Transverse colon (tissue), 4 donors: ENCODE measurements at regions not wholly inside any gene's neighbourhood (a gene's known extent, or its start where the extent isn't known, plus 50 kb on each side); places are given as distances from the start of the nearest gene placed in this dataset.

Experiments
- DNase-seq: peaks from one replicate; pipeline ENCODE4 v3.0.0-alpha.2; 2019
- H3K27ac ChIP-seq, 4 donors: fragments of 200-600 bp; sonication (generic); 2 replicates each; pipeline ENCODE4 v1.5.1; 2016 to 2018; ENCODE audit warnings: inconsistent platforms in 4 of 4
- H3K27me3 ChIP-seq: fragments of 200-600 bp; sonication (generic); 2 replicates; pipeline ENCODE4 v1.5.1; 2017; ENCODE audit warnings: inconsistent platforms
- H3K36me3 ChIP-seq, 4 donors: fragments of 200-600 bp; sonication (generic); 2 replicates each; pipeline ENCODE4 v1.5.1; 2017 to 2019; ENCODE audit warnings: inconsistent platforms in 4 of 4
- H3K4me1 ChIP-seq, 4 donors: fragments of 200-600 bp; sonication (generic); 2 replicates each; pipeline ENCODE4 v1.5.1; 2017 to 2020; ENCODE audit warnings: inconsistent platforms in 4 of 4
- H3K4me3 ChIP-seq, 4 donors: fragments of 200-600 bp; sonication (generic); 1 replicate in 1 of 4; 2 replicates in 3 of 4; pipeline versions ENCODE4 v1.5.1 to v1.6.1; 2017 to 2019; ENCODE audit warnings: inconsistent platforms in 4 of 4
- H3K9me3 ChIP-seq, 2 donors: fragments of 200-600 bp; sonication (generic); 2 replicates each; pipeline ENCODE4 v1.5.1; 2017 to 2019; ENCODE audit warnings: inconsistent platforms in 2 of 2
- EP300 ChIP-seq: sonication (generic); formaldehyde crosslinking; IDR thresholded peaks from one replicate; pipeline ENCODE4 v1.6.1; 2017; ENCODE audit warnings: antibody characterized with exemption, low read depth
- POLR2A ChIP-seq: fragments of 450-650 bp; IDR thresholded peaks from one replicate; pipeline ENCODE4 v1.6.1; 2016; ENCODE audit warnings: antibody characterized with exemption, mild to moderate bottlenecking, moderate library complexity
- POLR2AphosphoS5 ChIP-seq, 3 donors: sonication (generic); formaldehyde crosslinking; IDR thresholded peaks; one replicate each; pipeline ENCODE4 v1.6.1; 2016; ENCODE audit warnings: antibody characterized with exemption in 3 of 3
- WGBS, 2 donors: methylation state at CpG; one replicate each; pipeline ENCODE4 v1.1.5; 2018; ENCODE audit warnings: low coverage in 1 of 2; 5-methylcytosine and 5-hydroxymethylcytosine counted together
- in situ Hi-C, 4 donors: fragments of 200-750 bp; cut with MboI; loops; one replicate each; pipeline versions ENCODE4 v1.15.0 to v1.15.1; 2017; ENCODE audit warnings: low sequenced_read_pairs in 3 of 4, low pct_ligation_motif_present in 1 of 4, low pct_unique_long_range_greater_than_20kb in 1 of 4
- intact Hi-C: fragments of 100-400 bp; cut with DNase I; formaldehyde crosslinking; loops from one replicate; pipeline ENCODE4 v1.15.1; 2023; ENCODE audit warnings: low total_unique reads
- TF ChIP-seq, protein P1 (sequence below), 5 experiments: fragments of 200-600 bp in 3 of 5; fragments of 450-650 bp in 2 of 5; sonication (generic) in 3 of 5; IDR thresholded peaks; 1 replicate in 2 of 5; 2 replicates in 3 of 5; pipeline ENCODE4 v1.5.1; 2016 to 2017; ENCODE audit warnings: antibody characterized with exemption in 5 of 5, inconsistent platforms in 3 of 5, mild to moderate bottlenecking in 2 of 5, moderate library complexity in 1 of 5

DNA sequence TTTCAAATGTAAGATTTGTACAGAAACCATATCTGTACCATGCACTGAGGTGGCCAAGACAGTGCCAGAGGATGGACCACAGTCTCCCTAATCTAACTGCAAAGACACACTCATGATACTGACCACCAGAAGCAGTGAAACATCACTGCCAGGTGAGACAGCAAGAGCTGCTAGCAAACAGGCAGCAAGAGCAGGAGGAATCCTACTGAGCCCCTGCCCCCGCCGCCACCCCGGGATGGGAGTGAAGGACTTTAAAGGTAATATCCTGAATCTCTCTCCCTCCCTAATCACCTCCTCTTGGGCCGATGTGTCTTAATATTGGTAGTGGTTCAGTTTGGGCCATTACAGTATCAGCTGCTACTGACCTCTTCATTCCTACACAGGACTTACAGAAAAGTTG, 144.3 kb downstream of the XPNPEP1 start:
- Histone ChIP-seq H3K27me3 (no peaks in the 10 kb centered on the region), H3K4me3 (no peak overlapping the region), H3K27ac (no peak overlapping the region), H3K36me3 (no peaks in the 10 kb centered on the region), H3K9me3 (no peaks in the 10 kb centered on the region), H3K4me1 (no peaks in the 10 kb centered on the region)
- intact Hi-C loops (no loop called here), in situ Hi-C loops (no loop called here)
- TF ChIP-seq, protein P1, sequence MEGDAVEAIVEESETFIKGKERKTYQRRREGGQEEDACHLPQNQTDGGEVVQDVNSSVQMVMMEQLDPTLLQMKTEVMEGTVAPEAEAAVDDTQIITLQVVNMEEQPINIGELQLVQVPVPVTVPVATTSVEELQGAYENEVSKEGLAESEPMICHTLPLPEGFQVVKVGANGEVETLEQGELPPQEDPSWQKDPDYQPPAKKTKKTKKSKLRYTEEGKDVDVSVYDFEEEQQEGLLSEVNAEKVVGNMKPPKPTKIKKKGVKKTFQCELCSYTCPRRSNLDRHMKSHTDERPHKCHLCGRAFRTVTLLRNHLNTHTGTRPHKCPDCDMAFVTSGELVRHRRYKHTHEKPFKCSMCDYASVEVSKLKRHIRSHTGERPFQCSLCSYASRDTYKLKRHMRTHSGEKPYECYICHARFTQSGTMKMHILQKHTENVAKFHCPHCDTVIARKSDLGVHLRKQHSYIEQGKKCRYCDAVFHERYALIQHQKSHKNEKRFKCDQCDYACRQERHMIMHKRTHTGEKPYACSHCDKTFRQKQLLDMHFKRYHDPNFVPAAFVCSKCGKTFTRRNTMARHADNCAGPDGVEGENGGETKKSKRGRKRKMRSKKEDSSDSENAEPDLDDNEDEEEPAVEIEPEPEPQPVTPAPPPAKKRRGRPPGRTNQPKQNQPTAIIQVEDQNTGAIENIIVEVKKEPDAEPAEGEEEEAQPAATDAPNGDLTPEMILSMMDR (IDR thresholded peaks at IDR 0.05), result no peak
- no peak for TF ChIP-seq POLR2A
- TF ChIP-seq POLR2AphosphoS5 (IDR thresholded peaks at IDR 0.05), result no peak
- TF ChIP-seq EP300, result no peak
- DNase-seq, result no peak
- WGBS, 2 donors, result 85 to 88% methylated on average over 4 of the region's 4 CpGs

DNA sequence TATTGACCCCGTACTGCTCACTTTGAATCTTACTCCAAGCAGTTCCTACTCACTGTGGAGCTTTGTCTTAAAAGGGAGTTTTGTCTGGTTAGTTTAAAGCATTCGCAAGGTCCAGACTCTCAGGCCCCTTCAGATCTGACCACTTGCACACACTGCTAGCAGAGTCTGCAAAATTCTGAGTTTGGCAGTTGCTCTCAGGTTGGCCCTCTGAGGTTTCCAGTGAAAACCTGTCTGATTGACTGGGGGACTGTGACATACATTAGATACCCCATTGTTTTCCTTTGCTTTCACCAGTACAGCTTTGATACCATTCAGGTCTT, 149.2 kb downstream of the XPNPEP1 start:
- intact Hi-C loops (no loop called here), in situ Hi-C loops (no loop called here)
- Histone ChIP-seq H3K9me3 (no peaks in the 10 kb centered on the region), H3K27ac (no peak overlapping the region), H3K27me3 (no peaks in the 10 kb centered on the region), H3K4me1 (peaks cover 0 to 6% (median 0%) of the 10 kb centered on the region in 4 donors), H3K36me3 (no peaks in the 10 kb centered on the region), H3K4me3 (no peak overlapping the region)
- 0 to 50% methylated on average over 1 to 2 of the region's 2 CpGs for WGBS, 2 donors
- no peak for DNase-seq
- TF ChIP-seq, protein P1 (IDR thresholded peaks at IDR 0.05), result no peak
- TF ChIP-seq POLR2AphosphoS5 (IDR thresholded peaks at IDR 0.05), result no peak
- TF ChIP-seq POLR2A, result no peak
- no peak for TF ChIP-seq EP300

DNA sequence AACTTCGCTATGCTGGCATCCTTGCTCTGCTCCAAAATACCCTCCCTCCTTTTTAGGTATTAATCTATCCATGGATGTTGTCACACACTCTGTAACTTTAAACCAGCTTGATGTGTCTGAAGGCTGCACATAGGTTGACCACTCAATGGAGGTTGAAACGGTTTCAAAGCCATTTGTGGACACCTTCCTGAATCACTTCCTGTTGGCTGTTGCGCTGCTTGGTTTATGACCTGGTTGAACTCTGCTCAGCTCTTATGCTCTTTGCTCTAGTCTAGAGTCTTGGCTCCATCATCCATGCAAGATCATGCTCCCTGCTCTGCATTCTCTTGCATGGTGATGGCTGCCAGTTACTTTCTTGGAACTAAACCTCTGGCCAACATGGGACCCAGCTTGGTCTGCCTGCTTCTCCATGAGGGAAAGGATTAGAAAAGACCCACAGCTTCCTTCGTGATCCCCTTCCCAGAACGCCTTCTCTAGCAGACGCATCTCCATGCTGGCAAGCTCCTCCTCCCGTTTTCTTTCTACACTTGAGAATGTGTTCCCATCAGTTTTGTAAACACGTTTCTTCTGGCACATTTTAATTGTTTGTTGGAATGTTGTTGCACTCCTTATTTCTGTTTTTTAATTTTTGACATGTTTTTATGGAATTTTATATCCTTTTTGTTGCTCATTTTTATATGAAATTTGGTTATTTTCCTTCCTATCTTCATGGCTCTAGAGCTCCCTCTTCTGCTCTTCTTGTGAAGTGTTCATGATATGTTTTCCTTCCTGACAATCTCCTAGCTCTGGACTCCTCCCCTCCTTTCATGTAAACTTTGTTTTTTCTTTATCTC, 149.8 kb downstream of the XPNPEP1 start:
- TF ChIP-seq POLR2A, result no peak
- TF ChIP-seq POLR2AphosphoS5 (IDR thresholded peaks at IDR 0.05), result no peak
- TF ChIP-seq, protein P1 (IDR thresholded peaks at IDR 0.05), result peak; percentile 36 to 64 (median 54)
- TF ChIP-seq EP300, result no peak
- in situ Hi-C loops (no loop called here), intact Hi-C loops (no loop called here)
- no peak overlapping the region for H3K27ac ChIP-seq
- no peaks in the 10 kb centered on the region for H3K27me3 ChIP-seq
- 58 to 73% methylated on average over 6 to 8 of the region's 8 CpGs for WGBS, 2 donors
- H3K9me3 ChIP-seq, result no peaks in the 10 kb centered on the region
- H3K4me1 ChIP-seq, result peaks cover 0 to 6% (median 0%) of the 10 kb centered on the region in 4 donors
- H3K4me3 ChIP-seq, result no peak overlapping the region
- no peak for DNase-seq
- no peaks in the 10 kb centered on the region for H3K36me3 ChIP-seq

DNA sequence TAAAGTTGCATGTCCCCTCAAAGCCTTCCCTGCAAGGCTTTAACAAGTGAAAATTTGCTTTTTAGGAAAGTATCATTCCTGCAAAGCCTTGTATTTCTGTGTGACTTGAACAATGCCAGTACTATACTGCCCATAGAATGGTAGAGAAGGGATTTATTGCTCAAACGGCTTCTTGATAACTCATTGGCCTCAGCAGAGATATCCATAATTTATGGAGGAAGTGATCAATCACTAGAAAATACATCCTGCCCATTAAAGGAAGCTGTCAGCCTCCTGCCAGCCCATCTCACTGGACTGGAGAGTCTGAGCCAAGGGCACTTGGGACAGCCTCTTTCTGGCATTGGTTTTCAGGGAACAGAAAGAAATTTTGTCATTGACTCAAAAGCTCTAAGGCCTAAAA, 152.6 kb downstream of the XPNPEP1 start:
- WGBS, 2 donors, result 16% methylated on average over 1 of the region's 1 CpG; no CpG with 5 or more reads in 1 of the 2 donors
- H3K27me3 ChIP-seq, result no peaks in the 10 kb centered on the region
- no peaks in the 10 kb centered on the region for H3K36me3 ChIP-seq
- H3K9me3 ChIP-seq, result no peaks in the 10 kb centered on the region
- in situ Hi-C loops, result no loop called here
- TF ChIP-seq POLR2A (no peak), EP300 (no peak), POLR2AphosphoS5 (IDR thresholded peaks at IDR 0.05) (no peak)
- TF ChIP-seq, protein P1 (IDR thresholded peaks at IDR 0.05), result no peak
- peaks cover 0 to 6% (median 0%) of the 10 kb centered on the region in 4 donors for H3K4me1 ChIP-seq
- no peak overlapping the region for H3K27ac ChIP-seq
- H3K4me3 ChIP-seq, result no peak overlapping the region
- intact Hi-C loops, result no loop called here
- no peak for DNase-seq
